Colonic mucosa (tissue), 4 donors: ENCODE measurements at regions not wholly inside any gene's neighbourhood (a gene's known extent, or its start where the extent isn't known, plus 50 kb on each side); places are given as distances from the start of the nearest gene placed in this dataset.

Experiments
- DNase-seq: peaks from one replicate; pipeline ENCODE4 v3.0.0-alpha.2; 2020
- H3K27ac ChIP-seq: fragments of 200-600 bp; one replicate; pipeline ENCODE4 v1.8.0; 2021
- H3K27me3 ChIP-seq: fragments of 200-600 bp; one replicate; pipeline ENCODE4 v1.8.0; 2021
- H3K36me3 ChIP-seq: fragments of 200-600 bp; one replicate; pipeline ENCODE4 v1.8.0; 2021
- H3K4me1 ChIP-seq: fragments of 200-600 bp; one replicate; pipeline ENCODE4 v1.8.0; 2021; ENCODE audit warnings: mild to moderate bottlenecking
- H3K4me3 ChIP-seq: fragments of 200-600 bp; one replicate; pipeline ENCODE4 v1.8.0; 2021
- H3K9ac ChIP-seq, 2 donors: one replicate each; pipeline ENCODE4 v1.7.0; 2013; ENCODE audit warnings: control low read depth in 2 of 2, low read depth in 2 of 2, low read length in 2 of 2
- H3K9me3 ChIP-seq: fragments of 200-600 bp; one replicate; pipeline ENCODE4 v1.8.0; 2021
- CTCF ChIP-seq: fragments of 200-600 bp; IDR thresholded peaks from one replicate; pipeline ENCODE4 v1.8.0; 2022; ENCODE audit warnings: antibody characterized with exemption, mild to moderate bottlenecking
- intact Hi-C: fragments of 100-400 bp; cut with DNase I; formaldehyde crosslinking; loops from one replicate; pipeline ENCODE4 v1.14.1; 2022
- donor health status: healthy.
- donor health status: DM: no; HTN: no; CAD: no.
- donor health status: DM: no; HTN: no; CAD: no.

- H3K9ac ChIP-seq, result no peak overlapping the region
- no peak overlapping the region for H3K27ac ChIP-seq
- no peaks in the 10 kb centered on the region for H3K9me3 ChIP-seq
- no peak for TF ChIP-seq CTCF
- H3K36me3 ChIP-seq, result no peaks in the 10 kb centered on the region
- no peak overlapping the region for H3K4me3 ChIP-seq
- H3K4me1 ChIP-seq, result no peaks in the 10 kb centered on the region
- no peak for DNase-seq
- intact Hi-C loops, result no loop called here
- H3K27me3 ChIP-seq, result no peaks in the 10 kb centered on the region
These were observed 369.2 kb upstream of the CDH4 start for GRCh38 chr20:60882836-60883235.

GRCh38 chr20:60883496-60883895 is 368.6 kb upstream of the CDH4 start:
- intact Hi-C loops, result no loop called here
- H3K4me1 ChIP-seq, result no peaks in the 10 kb centered on the region
- no peak overlapping the region for H3K9ac ChIP-seq
- no peak overlapping the region for H3K4me3 ChIP-seq
- no peaks in the 10 kb centered on the region for H3K36me3 ChIP-seq
- H3K27ac ChIP-seq, result no peak overlapping the region
- TF ChIP-seq CTCF, result no peak
- DNase-seq, result no peak
- no peaks in the 10 kb centered on the region for H3K9me3 ChIP-seq
- no peaks in the 10 kb centered on the region for H3K27me3 ChIP-seq

GRCh38 chr20:60884277-60884676 is 367.8 kb upstream of the CDH4 start:
- H3K9ac ChIP-seq, result no peak overlapping the region
- no peaks in the 10 kb centered on the region for H3K27me3 ChIP-seq
- intact Hi-C loops, result no loop called here
- no peak overlapping the region for H3K4me3 ChIP-seq
- H3K36me3 ChIP-seq, result no peaks in the 10 kb centered on the region
- H3K27ac ChIP-seq, result no peak overlapping the region
- H3K9me3 ChIP-seq, result no peaks in the 10 kb centered on the region
- TF ChIP-seq CTCF, result no peak
- H3K4me1 ChIP-seq, result no peaks in the 10 kb centered on the region
- DNase-seq, result no peak

GRCh38 chr20:60888771-60889170 is 363.3 kb upstream of the CDH4 start:
- DNase-seq, result no peak
- H3K27me3 ChIP-seq, result no peaks in the 10 kb centered on the region
- H3K4me3 ChIP-seq, result no peak overlapping the region
- TF ChIP-seq CTCF, result no peak
- H3K9me3 ChIP-seq, result no peaks in the 10 kb centered on the region
- H3K27ac ChIP-seq, result no peak overlapping the region
- H3K4me1 ChIP-seq, result no peaks in the 10 kb centered on the region
- H3K9ac ChIP-seq, result no peak overlapping the region
- intact Hi-C loops, result no loop called here
- no peaks in the 10 kb centered on the region for H3K36me3 ChIP-seq

DNA sequence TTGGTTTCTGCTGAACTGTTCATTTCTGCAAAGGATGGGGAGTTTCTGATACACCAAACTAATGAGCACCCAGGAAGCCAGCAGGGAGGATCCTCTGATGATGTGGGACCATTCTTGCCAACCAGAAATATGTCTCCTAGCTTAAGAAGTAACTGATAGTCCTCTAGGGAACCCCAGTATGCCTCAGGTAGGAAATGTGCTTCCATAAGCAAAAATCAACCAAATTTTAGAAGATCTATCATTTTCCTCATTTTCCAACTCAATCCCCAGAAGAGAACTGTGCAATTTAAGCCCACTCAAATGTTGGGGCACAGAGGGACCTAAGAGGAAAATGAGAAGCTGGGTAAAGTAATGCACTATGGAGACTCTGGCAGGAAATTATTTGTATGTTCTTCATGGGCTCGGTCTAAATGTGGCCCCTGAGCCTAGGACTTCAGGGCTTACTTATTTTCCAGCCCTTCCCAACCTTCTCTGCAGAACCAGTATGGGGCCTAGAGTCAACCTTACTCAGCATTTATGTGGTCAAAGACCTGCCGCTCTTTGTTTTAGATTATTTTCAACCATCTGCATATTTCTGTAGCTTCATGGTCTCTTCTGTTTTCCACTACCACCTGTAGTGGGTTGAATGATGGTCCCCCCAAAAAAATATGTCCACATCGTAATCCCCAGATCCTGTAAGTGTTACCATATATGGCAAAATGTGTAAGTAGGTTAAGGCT is 359.8 kb upstream of the CDH4 start:
- DNase-seq, result no peak
- TF ChIP-seq CTCF, result no peak
- no peak overlapping the region for H3K4me3 ChIP-seq
- H3K9me3 ChIP-seq, result no peaks in the 10 kb centered on the region
- H3K27me3 ChIP-seq, result no peaks in the 10 kb centered on the region
- no peak overlapping the region for H3K9ac ChIP-seq
- H3K4me1 ChIP-seq, result no peaks in the 10 kb centered on the region
- H3K36me3 ChIP-seq, result no peaks in the 10 kb centered on the region
- H3K27ac ChIP-seq, result no peak overlapping the region
- intact Hi-C loops, result no loop called here
